MM.1S (cell line): ENCODE measurements at regions not wholly inside any gene's neighbourhood (a gene's known extent, or its start where the extent isn't known, plus 50 kb on each side); places are given as distances from the start of the nearest gene placed in this dataset.

Experiments used
- EZH2phosphoT487 ChIP-seq: fragments of 300-600 bp; sonication (generic); IDR thresholded peaks from 2 replicates; pipeline ENCODE4 v1.6.1; 2018; ENCODE audit warnings: antibody characterized with exemption, low read length
- TF ChIP-seq, protein P1 (sequence below): fragments of 300-600 bp; sonication (generic); IDR thresholded peaks from 2 replicates; pipeline ENCODE4 v1.5.1; 2016; ENCODE audit warnings: antibody characterized with exemption, low read length, mixed read lengths

DNA sequence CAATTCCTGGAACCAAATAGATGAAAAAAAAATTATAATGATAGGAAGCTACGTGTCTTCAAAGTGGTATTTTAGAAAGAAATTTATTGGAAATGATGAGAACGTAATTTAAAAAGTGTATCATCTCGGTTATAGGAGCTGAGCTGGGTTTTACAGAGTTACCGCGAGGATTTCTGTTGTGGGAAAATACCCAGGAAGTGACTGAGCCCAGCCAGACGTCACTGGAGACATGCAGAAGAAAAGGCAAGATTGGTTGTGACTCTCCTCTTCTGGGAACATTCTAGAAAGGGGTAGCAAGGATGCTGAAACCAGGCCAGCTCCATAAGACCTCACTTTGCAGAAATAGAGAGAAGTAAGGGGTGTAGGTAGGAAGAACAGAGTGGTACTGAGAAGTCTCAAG lies 95.9 kb upstream of the ADGRF1 start:
- TF ChIP-seq, protein P1, sequence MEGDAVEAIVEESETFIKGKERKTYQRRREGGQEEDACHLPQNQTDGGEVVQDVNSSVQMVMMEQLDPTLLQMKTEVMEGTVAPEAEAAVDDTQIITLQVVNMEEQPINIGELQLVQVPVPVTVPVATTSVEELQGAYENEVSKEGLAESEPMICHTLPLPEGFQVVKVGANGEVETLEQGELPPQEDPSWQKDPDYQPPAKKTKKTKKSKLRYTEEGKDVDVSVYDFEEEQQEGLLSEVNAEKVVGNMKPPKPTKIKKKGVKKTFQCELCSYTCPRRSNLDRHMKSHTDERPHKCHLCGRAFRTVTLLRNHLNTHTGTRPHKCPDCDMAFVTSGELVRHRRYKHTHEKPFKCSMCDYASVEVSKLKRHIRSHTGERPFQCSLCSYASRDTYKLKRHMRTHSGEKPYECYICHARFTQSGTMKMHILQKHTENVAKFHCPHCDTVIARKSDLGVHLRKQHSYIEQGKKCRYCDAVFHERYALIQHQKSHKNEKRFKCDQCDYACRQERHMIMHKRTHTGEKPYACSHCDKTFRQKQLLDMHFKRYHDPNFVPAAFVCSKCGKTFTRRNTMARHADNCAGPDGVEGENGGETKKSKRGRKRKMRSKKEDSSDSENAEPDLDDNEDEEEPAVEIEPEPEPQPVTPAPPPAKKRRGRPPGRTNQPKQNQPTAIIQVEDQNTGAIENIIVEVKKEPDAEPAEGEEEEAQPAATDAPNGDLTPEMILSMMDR, result no peak
- no peak for TF ChIP-seq EZH2phosphoT487
